KOPT-K1 (cell line): ENCODE measurements at regions not wholly inside any gene's neighbourhood (a gene's known extent, or its start where the extent isn't known, plus 50 kb on each side); places are given as distances from the start of the nearest gene placed in this dataset.

Source experiments
- H3K27ac ChIP-seq: fragments of 200-600 bp; sonication (generic); 2 replicates; pipeline ENCODE4 v1.5.1; 2016; ENCODE audit warnings: antibody characterized with exemption, mild to moderate bottlenecking, low read depth, low read length; ENCODE audit not compliant: poor library complexity, severe bottlenecking
- H3K36me3 ChIP-seq: fragments of 200-600 bp; sonication (generic); 2 replicates; pipeline ENCODE4 v1.5.1; 2017; ENCODE audit warnings: antibody characterized with exemption, mild to moderate bottlenecking, low read length, moderate library complexity; ENCODE audit not compliant: insufficient read depth
- H3K9me3 ChIP-seq: fragments of 200-600 bp; sonication (generic); 2 replicates; pipeline ENCODE4 v1.5.1; 2017; ENCODE audit warnings: antibody characterized with exemption, low read length, mild to moderate bottlenecking; ENCODE audit not compliant: insufficient read depth, poor library complexity, severe bottlenecking

- Histone ChIP-seq H3K27ac (no peak overlapping the region), H3K9me3 (no peaks in the 10 kb centered on the region), H3K36me3 (no peaks in the 10 kb centered on the region)
Observed at GRCh38 chr2:145680276-145680675, 1160.4 kb upstream of the ZEB2 start.

- Histone ChIP-seq H3K9me3 (no peaks in the 10 kb centered on the region), H3K36me3 (no peaks in the 10 kb centered on the region), H3K27ac (no peak overlapping the region)
Observed at GRCh38 chr2:145677371-145677770, 1157.5 kb upstream of the ZEB2 start.

DNA sequence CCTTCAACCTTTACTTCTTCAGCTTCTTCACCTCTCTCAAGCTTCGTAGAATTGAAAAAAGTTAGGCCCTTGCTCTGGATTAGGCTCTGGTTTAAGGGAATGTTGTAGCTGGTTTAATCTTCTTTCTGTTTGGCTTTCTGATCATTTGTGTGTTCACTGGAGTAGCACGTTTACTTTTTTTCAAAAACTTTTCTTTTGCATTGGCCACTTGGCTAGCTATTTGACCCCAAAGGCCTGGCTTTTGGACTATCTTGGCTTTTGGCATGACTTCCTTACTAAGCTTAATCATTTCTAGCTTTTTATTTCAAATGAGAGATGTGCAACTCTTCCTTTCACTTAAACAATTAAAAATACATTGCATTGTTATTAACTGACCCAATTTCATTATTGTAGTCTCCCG is 1154.8 kb upstream of the ZEB2 start:
- H3K9me3 ChIP-seq: no peaks in the 10 kb centered on the region
- H3K36me3 ChIP-seq: no peaks in the 10 kb centered on the region
- H3K27ac ChIP-seq: no peak overlapping the region

DNA sequence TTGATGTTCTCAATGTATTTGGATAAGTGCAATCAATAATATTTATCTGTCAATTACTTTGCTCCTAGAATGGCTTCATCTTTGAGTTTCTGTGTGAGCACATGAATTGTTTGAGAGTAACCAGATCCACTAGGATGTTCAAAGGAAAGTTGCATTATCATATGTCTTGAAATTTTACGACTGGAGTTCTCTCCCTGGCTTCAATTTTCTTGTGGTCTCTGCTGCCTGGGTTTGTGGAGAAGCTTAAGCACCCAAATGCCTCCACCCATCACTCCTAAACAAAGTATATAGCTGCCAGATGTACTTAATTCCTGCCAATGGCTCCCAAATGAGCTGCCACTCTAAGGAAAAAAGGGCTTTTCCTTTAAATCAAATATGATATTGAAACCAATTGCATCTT is 1149.4 kb upstream of the ZEB2 start:
- no peaks in the 10 kb centered on the region for H3K36me3 ChIP-seq
- H3K27ac ChIP-seq: no peak overlapping the region
- H3K9me3 ChIP-seq: no peaks in the 10 kb centered on the region

- no peak overlapping the region for H3K27ac ChIP-seq
- H3K36me3 ChIP-seq: no peaks in the 10 kb centered on the region
- no peaks in the 10 kb centered on the region for H3K9me3 ChIP-seq
Observed at GRCh38 chr2:145666552-145666951, 1146.6 kb upstream of the ZEB2 start.

- Histone ChIP-seq H3K27ac (no peak overlapping the region), H3K36me3 (no peaks in the 10 kb centered on the region), H3K9me3 (no peaks in the 10 kb centered on the region)
Observed at GRCh38 chr2:145657265-145657664, 1137.3 kb upstream of the ZEB2 start.

- Histone ChIP-seq H3K36me3 (no peaks in the 10 kb centered on the region), H3K9me3 (no peaks in the 10 kb centered on the region), H3K27ac (no peak overlapping the region)
Observed at GRCh38 chr2:145655165-145655765, 1135.3 kb upstream of the ZEB2 start.

DNA sequence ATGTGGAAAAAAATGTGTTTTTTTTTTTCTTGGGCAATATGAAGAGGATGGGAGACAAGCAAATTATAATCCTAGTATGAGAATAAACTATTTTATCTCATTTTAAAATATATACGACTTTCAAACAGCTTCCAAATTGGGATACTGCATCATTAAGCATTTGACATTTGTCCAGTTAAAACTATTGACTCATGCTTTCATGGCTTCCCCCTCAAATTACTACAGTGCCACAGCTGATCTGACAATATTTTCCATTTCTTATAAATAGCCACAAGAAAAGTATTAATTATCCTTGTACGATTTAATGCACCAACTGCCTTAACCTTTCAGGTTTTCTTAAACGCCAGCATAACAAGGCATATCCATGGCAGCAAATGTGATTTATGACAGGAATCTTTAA is 1134.8 kb upstream of the ZEB2 start:
- Histone ChIP-seq H3K36me3 (no peaks in the 10 kb centered on the region), H3K9me3 (no peaks in the 10 kb centered on the region), H3K27ac (no peak overlapping the region)

GRCh38 chr2:145654156-145654555 is 1134.2 kb upstream of the ZEB2 start:
- no peak overlapping the region for H3K27ac ChIP-seq
- H3K36me3 ChIP-seq: no peaks in the 10 kb centered on the region
- H3K9me3 ChIP-seq: no peaks in the 10 kb centered on the region

DNA sequence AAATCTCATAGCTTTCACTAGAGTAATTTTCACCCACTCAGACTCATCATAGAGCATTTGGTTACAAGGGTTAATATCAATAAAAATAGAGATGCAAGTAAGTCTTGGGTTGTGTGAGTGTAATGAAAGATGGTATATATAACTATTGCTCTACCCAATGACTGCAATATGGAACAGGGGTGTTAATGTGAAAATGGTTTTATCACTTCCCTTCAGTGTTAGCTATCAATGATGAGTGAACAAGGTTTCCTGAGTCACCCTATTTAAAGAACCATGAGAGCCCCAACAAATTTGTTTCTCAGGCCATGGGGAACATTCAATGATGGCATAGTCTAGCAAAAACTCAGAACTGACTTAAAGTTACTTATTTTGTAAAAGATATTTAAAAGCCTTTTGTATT is 1133.6 kb upstream of the ZEB2 start:
- H3K27ac ChIP-seq: no peak overlapping the region
- H3K36me3 ChIP-seq: no peaks in the 10 kb centered on the region

DNA sequence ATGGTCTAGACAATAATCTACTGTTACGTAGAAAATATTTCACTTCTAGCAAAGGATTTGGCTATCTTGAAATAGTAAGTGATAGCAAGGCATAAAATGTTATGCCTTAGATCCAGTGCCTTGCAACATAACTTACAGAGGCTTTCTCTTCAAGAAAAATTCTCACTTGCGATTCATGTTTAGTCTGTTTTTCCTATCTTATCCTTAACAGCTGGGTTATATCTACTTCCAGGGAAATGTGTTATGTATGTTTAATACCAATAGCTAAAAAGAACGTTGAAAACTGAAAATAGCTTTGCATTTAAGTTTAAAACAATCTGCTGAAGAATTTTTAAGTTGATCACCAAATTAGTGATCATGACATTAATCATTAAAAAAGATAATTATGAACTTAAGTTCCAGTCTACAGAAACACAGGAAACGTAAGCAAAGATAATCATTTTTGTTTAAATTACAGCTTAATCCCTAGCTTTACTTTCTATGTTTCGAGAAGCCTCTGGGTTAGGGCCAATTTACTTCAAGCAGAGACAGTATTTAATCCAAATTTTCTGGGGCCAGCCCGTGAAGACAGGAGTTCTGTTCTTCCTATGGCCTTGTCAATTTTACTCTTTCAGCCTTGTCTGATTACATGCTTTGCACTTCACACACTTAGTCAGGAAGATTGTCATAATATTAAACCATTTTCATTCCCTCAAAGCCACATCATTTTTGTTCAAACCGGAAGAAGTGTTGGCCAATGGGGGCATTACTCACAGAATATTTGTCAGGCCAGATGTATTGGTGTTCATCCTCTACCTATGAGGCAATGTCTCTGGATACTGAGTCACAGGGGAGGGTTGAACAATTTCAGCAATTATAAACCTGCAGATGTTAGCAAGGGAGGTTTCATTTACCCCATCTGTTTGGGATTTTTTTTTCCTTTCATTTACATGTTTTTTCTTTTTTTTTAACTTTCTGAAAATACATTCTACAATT is 1132.9 kb upstream of the ZEB2 start:
- no peaks in the 10 kb centered on the region for H3K9me3 ChIP-seq

More for the DNA sequence above, 1133.6 kb upstream of the ZEB2 start:
- no peaks in the 10 kb centered on the region for H3K9me3 ChIP-seq

GRCh38 chr2:145652036-145652435 is 1132.1 kb upstream of the ZEB2 start:
- no peak overlapping the region for H3K27ac ChIP-seq
- no peaks in the 10 kb centered on the region for H3K36me3 ChIP-seq
- H3K9me3 ChIP-seq: no peaks in the 10 kb centered on the region

More for the DNA sequence above, 1132.9 kb upstream of the ZEB2 start:
- Histone ChIP-seq H3K36me3 (no peaks in the 10 kb centered on the region), H3K27ac (no peak overlapping the region)

DNA sequence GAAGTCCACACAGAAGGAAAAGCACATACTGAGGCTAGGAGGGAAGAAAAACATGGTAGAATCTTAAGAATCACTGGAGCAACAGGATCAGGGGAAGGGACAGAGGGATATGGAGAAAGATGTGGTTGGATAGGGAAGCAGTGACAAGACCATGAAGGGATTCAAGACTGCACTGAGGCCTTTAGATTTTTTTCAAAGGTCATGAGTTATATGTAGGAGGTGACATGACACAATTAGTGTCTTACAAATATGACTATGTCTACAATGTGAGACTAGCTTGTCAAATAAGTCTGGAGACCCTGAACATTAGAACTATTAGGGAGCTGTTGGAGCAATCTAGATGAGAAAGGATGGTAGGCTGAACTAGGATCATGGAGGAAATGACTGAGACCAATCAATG is 1130.3 kb upstream of the ZEB2 start:
- H3K9me3 ChIP-seq: no peaks in the 10 kb centered on the region
- no peak overlapping the region for H3K27ac ChIP-seq
- H3K36me3 ChIP-seq: no peaks in the 10 kb centered on the region

DNA sequence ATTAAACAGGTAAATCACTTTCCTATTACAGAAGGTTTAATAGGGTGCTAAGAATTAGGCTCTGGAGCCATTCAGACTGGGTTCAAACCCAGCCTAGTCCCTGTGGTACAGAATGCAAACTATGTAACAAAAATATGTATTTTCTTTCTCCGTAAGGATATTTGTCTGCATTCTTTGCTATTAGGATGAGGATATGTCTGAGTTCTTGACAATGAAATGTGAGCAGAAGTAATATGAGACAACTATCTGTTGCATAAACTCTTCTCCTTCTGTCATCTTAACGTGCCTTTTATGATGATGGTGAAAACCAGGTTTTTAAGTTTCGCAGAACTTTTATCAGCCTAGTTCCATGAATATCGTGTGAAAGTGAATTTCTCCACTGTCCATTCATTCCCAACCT is 1129.1 kb upstream of the ZEB2 start:
- no peaks in the 10 kb centered on the region for H3K36me3 ChIP-seq
- no peak overlapping the region for H3K27ac ChIP-seq
- H3K9me3 ChIP-seq: no peaks in the 10 kb centered on the region

GRCh38 chr2:145644820-145645302 is 1124.9 kb upstream of the ZEB2 start:
- Histone ChIP-seq H3K36me3 (no peaks in the 10 kb centered on the region), H3K9me3 (no peaks in the 10 kb centered on the region), H3K27ac (no peak overlapping the region)
